Renal cortical epithelial cell (primary cell): ENCODE measurements at regions not wholly inside any gene's neighbourhood (a gene's known extent, or its start where the extent isn't known, plus 50 kb on each side); places are given as distances from the start of the nearest gene placed in this dataset.
A peak's percentile ranks its signal among the peaks of the same experiment; 100 is the strongest.
"Not testable (repeated sequence)": the region's sequence is repeated elsewhere in the genome, so short reads cannot be mapped to it uniquely, and the experiment has no call there.

Experiments
- DNase-seq: peaks from one replicate; pipeline ENCODE4 v3.0.0-alpha.2; 2011; ENCODE audit warnings: low read depth

GRCh38 chr6:27678469-27678868 is 205.6 kb upstream of the ZNF184 start:
- no peak for DNase-seq

- no peak for DNase-seq
These were observed 202.0 kb upstream of the ZNF184 start for GRCh38 chr6:27674882-27675281.

- peak; percentile 50 for DNase-seq
These were observed 199.4 kb upstream of the ZNF184 start for GRCh38 chr6:27672113-27672799.

- no peak for DNase-seq
These were observed 196.9 kb upstream of the ZNF184 start for GRCh38 chr6:27669624-27670301.

GRCh38 chr6:27669295-27669623 is 196.4 kb upstream of the ZNF184 start:
- no peak for DNase-seq

- no peak for DNase-seq
These were observed 195.8 kb upstream of the ZNF184 start for GRCh38 chr6:27668442-27669294.

GRCh38 chr6:27667657-27668441 is 194.9 kb upstream of the ZNF184 start:
- no peak for DNase-seq

- DNase-seq, result no peak
These were observed 194.2 kb upstream of the ZNF184 start for GRCh38 chr6:27667016-27667656.

- no peak for DNase-seq
These were observed 189.9 kb upstream of the ZNF184 start for GRCh38 chr6:27662769-27663168.

- not testable (repeated sequence) for DNase-seq
These were observed 189.3 kb upstream of the ZNF184 start for GRCh38 chr6:27662212-27662611.

GRCh38 chr6:27653143-27653825 is 180.4 kb upstream of the ZNF184 start:
- not testable (repeated sequence) for DNase-seq

- DNase-seq, result no peak
These were observed 178.4 kb upstream of the ZNF184 start for GRCh38 chr6:27651371-27651732.

GRCh38 chr6:27650620-27651370 is 177.9 kb upstream of the ZNF184 start:
- peak; percentile 60 for DNase-seq

GRCh38 chr6:27644528-27644927 is 171.6 kb upstream of the ZNF184 start:
- DNase-seq, result no peak

- DNase-seq, result no peak
These were observed 170.0 kb upstream of the ZNF184 start for GRCh38 chr6:27642744-27643456.

GRCh38 chr6:27635886-27636285 is 163.0 kb upstream of the ZNF184 start:
- DNase-seq, result not testable (repeated sequence)

GRCh38 chr6:27633221-27633688 is 160.3 kb upstream of the ZNF184 start:
- DNase-seq, result peak; percentile 20

GRCh38 chr6:27631609-27631916 is 158.7 kb upstream of the ZNF184 start:
- no peak for DNase-seq
